ENCODE measurements at regions not wholly inside any gene's neighbourhood (a gene's known extent, or its start where the extent isn't known, plus 50 kb on each side); places are given as distances from the start of the nearest gene placed in this dataset.

DNA sequence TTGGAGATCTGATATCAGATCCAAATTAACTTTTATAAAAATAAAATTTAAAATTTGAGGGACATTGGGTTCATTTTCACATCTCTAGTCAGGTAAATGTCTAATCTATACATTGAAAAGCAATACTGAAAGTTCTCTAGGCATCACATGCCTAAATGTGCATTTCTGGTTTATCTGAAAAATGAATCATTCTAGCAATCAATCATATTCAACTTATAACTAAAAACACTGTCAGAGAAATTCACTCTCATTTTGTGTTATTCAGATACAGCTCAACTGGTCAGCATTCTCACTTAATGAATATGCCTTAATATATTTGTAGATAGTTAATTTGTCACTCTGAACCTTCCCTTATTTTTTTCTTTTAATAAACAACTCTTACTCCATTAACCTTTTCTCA lies 243.2 kb downstream of the CASP12 start:
- no peak for DNase-seq (ENCODE audit: low spot score)

DNA sequence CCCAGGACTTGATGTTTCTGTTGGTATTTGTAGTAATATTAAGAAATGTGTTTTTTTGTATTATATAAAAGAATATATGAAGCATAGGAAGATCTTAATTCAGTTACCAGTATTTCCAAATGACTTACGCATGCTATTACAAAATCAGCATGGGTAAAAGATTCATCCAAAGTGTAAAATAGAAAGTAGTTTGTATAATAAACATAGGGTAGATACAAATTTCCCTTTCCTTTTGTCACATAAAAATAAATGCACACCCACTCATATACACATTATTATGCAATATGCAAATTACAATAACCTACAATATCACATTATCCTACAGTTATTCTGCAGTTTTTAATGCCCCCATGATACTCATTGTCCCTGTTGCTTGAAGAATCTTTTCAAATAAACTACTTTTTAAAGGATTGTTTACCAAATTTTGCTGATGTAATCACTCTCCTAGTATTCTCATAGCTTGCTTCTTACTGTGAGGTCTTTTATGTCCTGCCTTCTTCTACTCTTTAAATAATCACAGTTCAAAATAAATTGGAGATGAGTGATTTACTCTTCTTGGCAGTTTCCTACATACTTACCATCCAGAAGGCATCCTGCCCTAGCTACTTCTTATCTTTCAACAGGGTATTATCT lies 244.0 kb downstream of the CASP12 start:
- DNase-seq (ENCODE audit: low spot score) = no peak

DNA sequence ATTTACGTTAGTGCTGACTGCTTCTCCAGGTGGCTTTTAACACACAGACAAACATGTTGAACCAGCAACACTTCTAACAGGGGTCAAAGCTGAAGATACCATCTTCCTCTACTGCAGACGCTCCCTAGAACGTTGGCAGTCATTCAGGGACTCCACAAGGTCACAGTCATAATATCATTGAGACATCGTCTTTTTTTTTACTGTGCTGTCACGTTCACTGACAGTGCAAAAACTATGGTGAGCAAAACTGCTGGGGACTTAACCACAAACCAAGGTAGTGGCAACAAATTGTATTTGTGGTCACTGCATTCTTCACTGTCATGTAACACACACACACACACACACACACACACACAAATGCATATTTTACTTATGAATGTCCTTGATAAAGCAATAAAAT lies 244.9 kb downstream of the CASP12 start:
- no peak for DNase-seq (ENCODE audit: low spot score)

DNA sequence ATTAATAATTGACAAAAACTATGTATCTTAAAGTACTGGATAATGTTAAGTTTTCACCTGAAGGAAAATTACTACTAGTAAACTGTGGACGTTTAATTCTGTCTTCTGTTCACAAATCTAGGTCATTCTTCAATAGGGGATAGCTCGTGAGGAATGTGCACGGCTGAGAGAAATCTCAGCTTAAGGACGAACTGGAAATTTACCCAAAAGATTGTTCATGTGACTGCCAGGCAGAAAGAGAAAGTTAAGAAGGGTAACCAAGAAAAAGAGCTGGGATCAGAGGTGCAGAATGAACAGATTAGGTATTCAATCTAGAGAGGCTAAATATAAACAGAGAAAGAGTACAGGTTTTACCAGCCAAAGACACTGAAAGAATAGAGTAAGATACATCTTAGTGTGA lies 245.3 kb downstream of the CASP12 start:
- no peak for DNase-seq (ENCODE audit: low spot score)

DNA sequence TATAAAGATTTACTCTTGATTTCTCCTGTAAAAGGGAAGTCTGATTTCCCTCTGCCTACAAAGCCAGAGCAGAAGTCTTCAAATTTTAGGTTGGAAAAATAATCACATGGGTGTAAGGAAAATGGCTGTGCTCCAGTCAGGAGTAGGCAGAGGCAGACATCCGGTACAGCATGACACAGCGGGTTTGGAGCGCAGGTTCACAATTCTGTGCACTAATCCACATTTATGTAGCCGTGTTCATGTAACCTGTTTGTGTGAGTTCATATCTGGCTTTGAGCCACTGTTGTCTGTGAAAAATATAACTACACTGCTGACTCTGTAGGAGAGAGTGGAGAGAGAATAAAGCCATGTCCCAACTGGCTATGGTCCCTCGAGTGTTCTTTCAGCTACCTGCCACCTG lies 248.0 kb downstream of the CASP12 start:
- no peak for DNase-seq (ENCODE audit: low spot score)

DNA sequence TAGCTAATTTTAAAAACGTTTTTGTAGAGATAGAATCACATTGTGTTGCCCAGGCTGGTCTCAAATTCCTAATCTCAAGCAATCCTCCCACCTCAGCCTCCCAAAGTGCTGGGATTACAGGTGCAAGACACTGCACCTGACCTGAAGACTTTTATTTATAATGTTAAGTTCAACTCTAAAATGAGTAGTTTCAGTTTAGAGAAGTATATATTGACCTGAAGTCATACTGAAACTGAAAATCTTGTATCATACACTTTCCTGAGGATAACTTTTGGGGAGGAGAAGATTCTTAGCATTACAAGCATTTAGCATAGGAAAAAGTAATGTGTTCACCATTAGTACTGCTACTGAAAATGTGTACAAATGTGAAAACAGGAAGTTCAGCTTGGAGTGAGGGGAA lies 249.3 kb downstream of the CASP12 start:
- no peak for DNase-seq (ENCODE audit: low spot score)

DNA sequence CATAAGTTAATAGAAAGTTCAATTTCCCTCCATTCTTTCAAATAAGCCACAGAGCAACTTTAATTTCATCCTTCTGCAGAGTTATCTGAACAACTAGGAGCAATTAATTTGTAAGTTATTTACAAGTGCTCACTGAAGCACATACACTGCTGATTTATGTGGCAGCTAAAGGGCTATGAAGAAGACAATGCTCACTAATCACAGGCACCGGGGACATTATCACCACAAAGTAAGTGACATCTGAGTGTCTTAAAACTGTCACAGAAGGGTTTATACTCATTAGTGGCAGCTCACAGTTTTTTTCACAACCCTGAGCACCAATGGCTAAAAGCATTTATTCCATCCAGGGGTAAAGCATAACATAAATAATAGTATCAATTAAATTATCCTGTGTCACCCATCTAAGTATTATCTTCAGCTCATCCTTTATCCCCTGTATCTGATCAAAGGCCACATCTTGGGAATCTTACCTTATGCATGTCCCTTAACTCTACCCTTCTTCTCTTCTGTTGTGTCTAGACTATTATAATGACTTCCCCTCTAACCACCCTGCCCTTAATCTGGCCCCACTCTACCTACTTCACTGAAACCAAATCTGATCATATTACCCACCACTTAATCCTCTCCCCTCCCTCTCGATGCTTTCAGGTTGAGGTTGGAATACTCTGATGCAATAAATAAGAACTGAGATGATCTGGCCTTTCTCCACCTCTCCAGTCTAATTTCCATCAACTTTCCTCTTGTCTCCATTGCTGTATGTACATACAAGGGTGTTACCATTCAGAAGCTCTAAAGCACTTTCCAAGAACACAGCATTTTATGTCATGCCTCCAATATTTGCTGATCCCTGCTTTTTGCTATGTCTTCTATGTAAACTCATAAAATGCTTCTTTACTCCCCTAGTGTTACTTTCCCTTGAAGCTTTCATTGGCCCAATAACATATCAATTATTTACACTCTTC lies 252.7 kb downstream of the CASP12 start:
- no peak for DNase-seq (ENCODE audit: low spot score)

DNA sequence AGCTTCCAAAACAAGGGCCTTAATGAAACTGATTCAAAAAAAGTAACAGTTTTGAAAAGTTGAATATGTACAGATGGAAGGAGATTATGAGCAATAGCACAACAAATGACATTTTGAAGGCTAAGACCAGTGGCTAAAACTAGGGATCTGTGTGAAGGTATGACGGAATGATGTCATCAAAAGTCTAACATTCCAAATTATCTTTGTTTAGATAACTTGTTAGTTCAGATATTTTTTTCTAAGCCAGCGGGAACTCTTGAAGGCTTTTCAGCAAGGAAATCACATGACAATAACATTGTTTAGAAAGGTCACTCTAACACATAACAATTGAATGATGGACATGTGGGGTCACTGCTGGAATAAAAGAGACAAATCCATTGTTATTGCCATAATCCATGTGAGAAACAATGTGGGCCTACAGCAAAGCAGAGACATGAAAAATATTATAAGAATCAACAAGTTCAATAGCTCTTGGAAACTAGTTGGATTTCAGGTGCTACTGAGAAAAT lies 260.5 kb downstream of the CASP12 start:
- no peak for DNase-seq (ENCODE audit: low spot score)

DNA sequence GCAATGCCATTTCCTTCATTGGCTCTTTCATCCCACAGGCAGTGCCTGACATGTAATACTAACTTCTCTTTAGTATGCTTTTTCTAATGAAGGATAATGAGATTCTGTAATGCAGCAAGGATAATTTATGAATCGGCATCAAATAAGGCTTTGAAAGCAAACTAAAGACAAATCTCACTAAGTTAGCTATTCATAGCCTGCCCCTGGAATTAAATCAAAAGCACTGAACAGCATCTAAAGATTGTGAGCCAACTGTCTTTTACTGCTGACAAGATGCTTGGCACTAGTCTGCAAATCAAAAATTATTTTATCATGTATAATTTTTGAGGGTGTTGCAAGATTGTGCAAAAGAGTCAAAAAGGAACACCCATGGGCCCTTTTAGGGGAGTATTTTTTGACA lies 265.0 kb downstream of the CASP12 start:
- no peak for DNase-seq (ENCODE audit: low spot score)

DNA sequence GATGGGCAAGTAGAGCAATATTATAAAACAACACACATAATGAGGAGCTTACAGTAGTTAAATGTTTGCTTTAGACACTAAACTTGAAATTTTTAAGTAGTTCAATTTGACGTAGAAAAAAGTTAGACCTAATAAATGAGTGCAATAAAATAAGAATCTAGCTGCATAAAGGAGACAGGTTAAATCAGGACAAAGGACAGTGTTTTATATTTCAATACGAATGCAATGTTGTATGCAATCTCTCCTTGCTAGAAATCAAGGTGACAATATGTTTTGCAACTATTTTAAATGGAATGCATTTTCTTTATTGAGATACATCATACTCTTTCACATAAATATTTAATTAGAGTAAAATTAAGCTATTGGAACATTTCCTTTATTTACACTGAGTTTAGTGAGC lies 267.9 kb downstream of the CASP12 start:
- no peak for DNase-seq (ENCODE audit: low spot score)

DNA sequence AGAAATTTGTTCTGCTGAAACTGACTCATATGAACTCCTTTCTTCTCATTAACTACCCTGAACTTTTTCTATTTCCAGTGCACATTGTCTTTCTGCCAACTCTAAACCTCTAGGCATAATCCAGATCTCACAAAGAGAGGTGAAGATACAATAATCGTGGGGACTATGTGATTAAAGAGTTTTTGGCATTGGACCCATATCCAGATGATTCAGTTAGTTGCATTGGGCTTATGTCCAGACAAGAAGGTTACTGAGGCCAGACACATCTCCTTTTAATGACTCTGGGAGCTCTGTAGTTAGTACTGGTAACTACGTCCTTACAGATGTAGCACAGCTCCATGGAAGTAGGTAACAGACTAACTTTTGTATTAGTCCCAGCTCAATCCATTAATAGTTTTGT lies 273.0 kb downstream of the CASP12 start:
- DNase-seq (ENCODE audit: low spot score) = peak; percentile 20

DNA sequence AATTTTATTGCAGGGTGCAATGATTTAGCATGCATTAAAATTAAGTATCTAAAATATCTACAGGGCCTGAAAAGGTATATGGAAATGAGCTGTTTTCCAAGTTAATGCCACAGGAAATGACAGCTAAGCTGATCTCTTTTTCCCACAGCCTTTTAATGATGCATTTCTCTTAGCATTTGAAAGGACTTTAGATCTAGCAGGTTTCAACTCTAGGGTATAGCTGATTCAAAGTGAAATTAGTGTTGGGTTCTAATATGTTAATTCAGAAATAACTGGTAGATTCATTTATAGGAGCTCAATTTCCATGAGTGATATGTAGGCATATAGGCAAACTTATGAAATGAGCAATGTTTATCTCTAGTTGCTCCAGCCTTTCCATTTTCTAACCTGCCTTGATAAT lies 274.2 kb downstream of the CASP12 start:
- no peak for DNase-seq (ENCODE audit: low spot score)

DNA sequence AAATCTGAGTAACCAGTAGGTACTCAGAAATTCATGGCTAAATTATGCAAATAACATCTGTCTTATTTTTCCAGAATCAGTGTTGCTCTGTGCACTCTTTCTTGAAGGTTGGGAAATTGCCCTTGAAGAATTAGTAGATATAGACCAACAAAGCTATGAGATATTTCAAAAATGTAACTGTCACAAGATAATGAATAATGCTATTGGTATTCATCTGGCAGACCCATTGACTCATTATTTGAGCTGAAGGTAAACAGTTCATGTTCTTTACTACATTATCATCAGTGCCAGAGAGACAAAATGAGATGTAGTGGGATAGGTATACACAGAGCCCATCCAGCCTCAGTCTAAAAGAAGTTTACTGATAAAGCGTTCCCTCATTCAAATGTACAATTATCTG lies 274.7 kb downstream of the CASP12 start:
- peak; percentile 3 for DNase-seq (ENCODE audit: low spot score)

DNA sequence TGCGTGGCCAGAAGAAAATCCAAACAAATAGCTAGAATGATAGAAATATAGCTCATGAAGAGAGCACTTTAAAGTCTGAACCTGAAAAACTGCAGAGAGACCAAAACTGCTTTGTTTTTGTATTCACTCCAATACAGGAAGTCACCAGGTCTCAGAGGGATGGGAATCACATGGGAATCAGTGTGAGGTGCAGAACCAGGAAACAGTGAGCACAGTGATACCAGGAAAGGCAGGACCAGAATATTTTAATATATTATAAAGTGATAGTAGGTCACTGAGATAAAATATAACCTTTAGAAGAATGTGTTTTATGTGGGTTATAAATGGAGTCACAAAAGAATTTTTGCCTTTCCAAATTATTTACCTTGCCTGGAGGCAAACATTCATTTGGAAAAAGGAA lies 277.3 kb downstream of the CASP12 start:
- no peak for DNase-seq (ENCODE audit: low spot score)

DNA sequence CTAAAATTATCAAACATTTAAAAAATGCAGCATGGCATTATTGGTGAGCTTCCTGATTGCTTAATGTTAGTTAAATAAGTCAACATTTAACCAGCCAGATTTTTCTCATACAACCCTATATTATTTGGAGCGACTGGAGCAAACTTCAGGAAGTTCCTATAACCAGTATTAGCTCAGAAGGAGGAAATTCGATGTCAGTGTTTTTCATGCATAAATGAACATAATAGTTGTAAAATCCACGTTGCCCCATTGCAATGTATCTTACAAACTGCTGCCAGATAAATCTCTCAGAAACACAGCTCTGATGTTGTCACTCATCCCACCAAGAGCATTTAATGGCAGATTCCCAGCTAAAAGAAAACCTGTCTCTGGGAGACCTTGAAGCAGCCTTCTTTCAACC lies 278.5 kb downstream of the CASP12 start:
- DNase-seq (ENCODE audit: low spot score) = no peak

DNA sequence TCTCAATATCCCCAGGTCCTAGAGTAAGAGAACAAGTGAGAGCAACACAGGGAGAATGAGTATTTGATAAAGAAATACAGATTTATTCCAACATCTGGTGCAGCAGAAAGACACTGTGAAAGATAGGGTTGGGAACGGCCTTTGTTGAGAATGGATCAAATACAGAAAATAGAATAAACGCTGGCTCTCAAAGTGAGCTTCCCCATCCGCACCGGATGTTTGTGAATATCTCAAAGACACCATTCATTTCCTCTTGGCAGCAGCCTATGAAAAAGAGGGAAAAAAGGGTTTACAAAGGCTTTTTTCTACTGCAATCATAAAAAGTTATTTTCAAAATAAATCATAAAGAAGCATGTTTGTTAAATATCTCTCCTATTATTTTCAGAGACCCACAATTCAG lies 279.3 kb downstream of the CASP12 start:
- no peak for DNase-seq (ENCODE audit: low spot score)

DNA sequence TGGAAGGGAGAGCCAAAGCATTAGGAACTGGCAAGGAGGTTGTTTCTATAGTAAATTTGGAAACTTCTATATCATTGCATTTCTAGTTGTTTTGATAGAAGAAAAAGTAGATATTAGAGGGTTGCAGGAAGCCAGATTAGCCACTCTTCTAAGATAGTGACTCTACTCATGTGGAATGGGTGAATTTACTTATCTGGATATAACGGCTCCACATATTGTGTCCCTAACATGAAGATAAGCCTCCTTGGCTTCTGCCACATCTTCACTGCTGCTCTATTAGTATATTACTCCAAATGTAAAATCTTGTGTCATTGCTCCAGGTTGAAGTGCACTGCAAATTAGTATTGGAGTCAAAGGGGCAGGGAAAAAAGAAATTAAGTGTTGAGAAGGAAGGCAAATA lies 283.3 kb downstream of the CASP12 start:
- no peak for DNase-seq (ENCODE audit: low spot score)

DNA sequence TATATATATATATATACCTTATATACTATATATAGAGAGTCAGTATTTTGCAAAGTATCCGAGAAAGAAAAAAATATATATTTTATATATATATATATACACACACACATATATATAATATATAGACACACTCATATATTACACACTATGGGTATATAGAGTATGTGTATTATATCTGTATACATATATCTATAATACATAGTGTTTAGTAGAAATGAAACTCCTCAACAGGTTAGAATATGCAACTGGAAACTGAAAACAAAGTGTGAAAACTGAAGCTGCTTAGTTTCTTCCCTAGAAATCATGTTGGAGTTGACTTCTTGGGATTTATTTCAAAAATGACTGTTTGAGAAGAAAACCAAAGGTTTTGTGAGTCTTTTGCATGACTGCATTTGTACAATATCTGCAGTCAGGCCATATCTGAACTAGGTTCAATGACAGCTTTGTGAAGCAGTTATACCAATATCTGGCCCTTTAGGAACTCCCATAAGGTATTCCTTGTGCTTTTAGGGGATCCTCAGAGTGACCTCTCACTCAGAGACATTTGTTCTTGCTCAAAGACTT lies 284.1 kb downstream of the CASP12 start:
- no peak for DNase-seq (ENCODE audit: low spot score)

DNA sequence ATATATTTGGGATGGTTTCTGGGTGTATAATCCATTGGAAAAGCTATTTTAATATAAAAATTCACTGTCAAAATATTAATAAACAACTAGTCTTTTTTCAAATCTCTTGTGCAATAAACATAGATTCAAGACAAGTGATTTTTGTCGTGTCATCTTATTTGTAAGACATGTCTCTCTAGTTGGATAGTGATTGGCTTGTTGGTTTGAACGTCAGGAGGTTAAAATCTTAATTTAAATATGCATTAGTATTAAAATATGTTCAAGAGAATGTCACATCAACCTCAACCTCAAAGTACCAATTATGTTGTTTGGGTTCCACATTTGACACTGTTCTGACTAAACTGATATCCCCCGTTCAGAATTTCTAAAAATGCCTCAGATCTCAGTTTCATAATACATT lies 287.6 kb downstream of the CASP12 start:
- no peak for DNase-seq (ENCODE audit: low spot score)

DNA sequence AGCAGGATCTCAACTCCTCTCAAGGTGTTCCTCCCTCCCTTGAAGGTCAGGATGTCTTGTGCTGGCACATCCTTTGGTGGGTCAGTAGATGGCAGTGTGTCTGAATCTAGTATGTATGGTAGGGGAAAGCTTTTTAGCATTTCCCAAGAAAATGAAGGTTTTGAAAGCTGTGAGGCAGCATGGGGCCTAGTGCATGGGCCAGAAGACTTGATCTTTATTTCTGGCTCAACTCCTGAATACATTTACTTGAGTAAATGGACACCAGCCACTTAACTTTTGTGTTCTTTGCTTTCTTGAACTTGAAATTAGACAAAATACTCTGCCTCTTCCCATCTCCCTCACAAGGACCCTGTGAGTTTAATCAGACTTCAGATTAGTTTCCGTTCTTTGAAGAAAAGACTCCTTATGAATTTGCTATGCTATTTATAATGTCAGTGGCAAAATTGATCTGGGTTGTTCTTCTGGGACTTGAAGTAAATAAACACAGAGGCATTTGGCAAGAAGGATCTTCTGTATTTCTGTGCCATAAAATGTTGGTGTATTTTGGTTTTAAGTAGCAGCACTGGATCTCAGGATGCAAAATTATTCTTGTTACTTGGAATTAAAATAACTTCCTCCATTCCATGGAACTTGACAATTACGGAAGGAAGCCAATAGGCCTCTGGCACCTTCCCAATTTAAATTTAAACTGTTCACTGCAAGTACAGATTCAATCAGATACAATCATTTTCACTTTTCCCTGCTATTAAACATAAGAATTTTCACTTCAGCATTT lies 288.8 kb downstream of the CASP12 start:
- peak; percentile 74 for DNase-seq (ENCODE audit: low spot score)

DNA sequence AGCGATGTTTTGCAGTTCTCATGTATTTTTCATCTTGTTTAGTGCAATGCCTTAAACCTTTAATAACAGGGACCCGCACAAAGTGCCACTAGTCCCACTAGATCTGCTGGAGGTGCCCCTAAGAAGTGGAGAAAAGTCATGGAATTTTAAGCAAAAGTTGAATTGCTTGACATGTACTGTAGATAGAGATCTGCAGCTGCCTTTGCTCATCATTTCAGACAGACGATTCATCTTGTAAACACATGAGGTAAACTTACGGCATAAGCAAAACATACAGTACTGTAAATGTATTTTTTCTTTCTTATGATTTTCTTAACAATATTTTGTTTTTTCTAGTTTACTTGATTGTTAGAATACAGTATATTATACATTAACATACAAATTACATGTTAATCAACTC lies 295.6 kb downstream of the CASP12 start:
- DNase-seq (ENCODE audit: low spot score) = no peak

DNA sequence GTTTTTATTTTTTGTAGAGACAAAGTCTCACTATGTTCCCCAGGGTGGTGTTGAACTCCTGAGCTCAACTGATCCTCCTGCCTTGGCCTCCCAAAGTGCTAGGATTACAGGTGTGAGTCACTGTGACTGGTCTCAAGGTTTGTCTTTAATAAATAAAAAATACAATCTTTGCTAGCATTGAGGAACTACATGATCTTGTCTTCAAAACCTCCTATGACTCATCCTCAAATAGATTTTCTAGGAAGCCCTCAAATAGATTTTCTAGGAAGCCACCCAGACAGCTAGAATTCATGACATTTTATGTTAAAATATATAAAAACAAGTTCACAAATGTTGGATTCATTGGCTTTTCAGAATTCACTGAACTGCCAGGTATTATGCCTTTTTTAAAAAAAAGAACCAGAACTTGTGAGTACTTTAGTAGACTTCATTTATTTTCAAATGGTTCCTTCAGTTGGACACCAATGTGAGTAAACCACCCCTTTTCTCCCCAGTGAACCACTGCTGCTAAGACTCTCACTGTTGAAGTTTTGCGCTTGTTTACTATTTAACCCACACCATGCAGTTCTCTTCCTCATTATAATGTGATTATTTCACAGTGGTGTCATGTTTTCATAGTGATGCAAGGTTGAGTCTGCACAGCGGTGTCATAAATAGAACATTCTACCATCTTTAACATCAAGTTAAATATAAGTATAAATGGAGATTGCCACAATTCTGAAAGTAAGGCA lies 303.9 kb downstream of the CASP12 start:
- no peak for DNase-seq (ENCODE audit: low spot score)

Data from AG08395 (cell line).